ENCODE measurements at regions not wholly inside any gene's neighbourhood (a gene's known extent, or its start where the extent isn't known, plus 50 kb on each side); places are given as distances from the start of the nearest gene placed in this dataset.

- no peak for TF ChIP-seq CTCF (IDR thresholded peaks at IDR 0.05; ENCODE audit: insufficient read depth, low read length)
- DNase-seq (ENCODE audit: low read depth), result no peak
- H3K4me3 ChIP-seq (ENCODE audit: low read depth, low read length), result no peak overlapping the region
These were observed 54.9 kb upstream of the CA10 start for GRCh38 chr17:52213451-52213850.

DNA sequence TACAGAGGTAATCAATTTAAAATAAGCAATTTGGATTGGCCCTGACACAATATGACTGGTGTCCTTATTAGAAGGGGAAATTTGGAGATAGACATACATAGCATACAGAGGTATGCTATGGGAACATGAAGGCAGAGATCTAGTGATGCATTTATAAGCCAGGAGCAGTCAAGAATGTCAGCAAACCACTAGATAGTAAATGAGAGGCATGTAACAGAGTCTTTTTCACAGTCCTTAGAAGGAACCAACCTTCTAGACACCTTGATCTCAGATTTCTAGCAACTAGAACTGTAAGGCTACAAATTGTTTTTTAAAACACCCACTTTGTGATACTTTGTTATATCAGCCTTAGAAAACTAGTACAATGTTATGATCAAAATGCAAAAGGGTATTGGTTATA lies 54.3 kb upstream of the CA10 start:
- DNase-seq (ENCODE audit: low read depth), result no peak
- TF ChIP-seq CTCF (IDR thresholded peaks at IDR 0.05; ENCODE audit: insufficient read depth, low read length), result no peak
- no peak overlapping the region for H3K4me3 ChIP-seq (ENCODE audit: low read depth, low read length)

GRCh38 chr17:52209507-52209906 lies 51.0 kb upstream of the CA10 start:
- TF ChIP-seq CTCF (IDR thresholded peaks at IDR 0.05; ENCODE audit: insufficient read depth, low read length), result no peak
- no peak overlapping the region for H3K4me3 ChIP-seq (ENCODE audit: low read depth, low read length)
- no peak for DNase-seq (ENCODE audit: low read depth)
